Fibroblast of skin of right biceps (primary cell): ENCODE measurements at regions not wholly inside any gene's neighbourhood (a gene's known extent, or its start where the extent isn't known, plus 50 kb on each side); places are given as distances from the start of the nearest gene placed in this dataset.

Source experiments
- DNase-seq: peaks from one replicate; pipeline ENCODE4 v3.0.0-alpha.2; 2013

- no peak for DNase-seq
Measured at GRCh38 chr2:204012072-204012653, 75.6 kb downstream of the ICOS start.

- no peak for DNase-seq
Measured at GRCh38 chr2:204015118-204015843, 78.7 kb downstream of the ICOS start.

GRCh38 chr2:204018717-204019116 lies 82.2 kb downstream of the ICOS start:
- DNase-seq, result no peak

GRCh38 chr2:204019572-204020501 lies 83.3 kb downstream of the ICOS start:
- peak; percentile 1 for DNase-seq

GRCh38 chr2:204021290-204022081 lies 84.9 kb downstream of the ICOS start:
- no peak for DNase-seq

- no peak for DNase-seq
Measured at GRCh38 chr2:204022550-204022949, 86.0 kb downstream of the ICOS start.

GRCh38 chr2:204023088-204023487 lies 86.5 kb downstream of the ICOS start:
- DNase-seq, result no peak

- DNase-seq, result peak; percentile 18
Measured at GRCh38 chr2:204024503-204024902, 87.9 kb downstream of the ICOS start.

- no peak for DNase-seq
Measured at GRCh38 chr2:204024906-204025475, 88.4 kb downstream of the ICOS start.

GRCh38 chr2:204026294-204026693 lies 89.7 kb downstream of the ICOS start:
- no peak for DNase-seq

GRCh38 chr2:204027091-204027490 lies 90.5 kb downstream of the ICOS start:
- DNase-seq, result peak; percentile 28

- no peak for DNase-seq
Measured at GRCh38 chr2:204030322-204030721, 93.8 kb downstream of the ICOS start.

GRCh38 chr2:204031056-204031455 lies 94.5 kb downstream of the ICOS start:
- DNase-seq, result no peak

- no peak for DNase-seq
Measured at GRCh38 chr2:204032301-204032700, 95.7 kb downstream of the ICOS start.

GRCh38 chr2:204033611-204034495 lies 97.3 kb downstream of the ICOS start:
- no peak for DNase-seq

- no peak for DNase-seq
Measured at GRCh38 chr2:204036706-204037105, 100.1 kb downstream of the ICOS start.

GRCh38 chr2:204037286-204037685 lies 100.7 kb downstream of the ICOS start:
- DNase-seq, result no peak

GRCh38 chr2:204039298-204039838 lies 102.8 kb downstream of the ICOS start:
- DNase-seq, result no peak

- no peak for DNase-seq
Measured at GRCh38 chr2:204040016-204040415, 103.5 kb downstream of the ICOS start.

GRCh38 chr2:204042401-204042800 lies 105.8 kb downstream of the ICOS start:
- no peak for DNase-seq

GRCh38 chr2:204046145-204046544 lies 109.6 kb downstream of the ICOS start:
- no peak for DNase-seq
